Glutamatergic neuron (in vitro differentiated cells): ENCODE measurements at regions not wholly inside any gene's neighbourhood (a gene's known extent, or its start where the extent isn't known, plus 50 kb on each side); places are given as distances from the start of the nearest gene placed in this dataset.

Experiments used
- DNase-seq: peaks from one replicate; pipeline ENCODE4 v3.0.0; 2022
- H3K27ac Mint-ChIP-seq: one replicate; pipeline ENCODE4 v1.8.0; 2020; ENCODE audit warnings: mild to moderate bottlenecking, mixed read lengths, inconsistent platforms; ENCODE audit not compliant: unreplicated experiment
- H3K27me3 Mint-ChIP-seq: one replicate; pipeline ENCODE4 v1.8.0; 2020; ENCODE audit warnings: mild to moderate bottlenecking, moderate library complexity, mixed read lengths, inconsistent platforms; ENCODE audit not compliant: unreplicated experiment
- H3K36me3 Mint-ChIP-seq: one replicate; pipeline ENCODE4 v1.8.0; 2020; ENCODE audit warnings: mild to moderate bottlenecking, mixed read lengths, inconsistent platforms; ENCODE audit not compliant: unreplicated experiment
- H3K4me1 Mint-ChIP-seq: one replicate; pipeline ENCODE4 v1.8.0; 2020; ENCODE audit warnings: mild to moderate bottlenecking, low read depth, mixed read lengths, inconsistent platforms; ENCODE audit not compliant: unreplicated experiment
- H3K4me3 Mint-ChIP-seq: one replicate; pipeline ENCODE4 v1.8.0; 2020; ENCODE audit warnings: mild to moderate bottlenecking, mixed read lengths, inconsistent platforms; ENCODE audit not compliant: unreplicated experiment
- H3K9me3 Mint-ChIP-seq: one replicate; pipeline ENCODE4 v1.8.0; 2020; ENCODE audit warnings: mild to moderate bottlenecking, moderate library complexity, mixed read lengths, inconsistent platforms; ENCODE audit not compliant: unreplicated experiment
- TF ChIP-seq, protein P1 (sequence below): fragments of 200-600 bp; sonication (generic); IDR thresholded peaks from one replicate; pipeline ENCODE4 v1.5.0; 2021; ENCODE audit not compliant: partially characterized antibody, unreplicated experiment

DNA sequence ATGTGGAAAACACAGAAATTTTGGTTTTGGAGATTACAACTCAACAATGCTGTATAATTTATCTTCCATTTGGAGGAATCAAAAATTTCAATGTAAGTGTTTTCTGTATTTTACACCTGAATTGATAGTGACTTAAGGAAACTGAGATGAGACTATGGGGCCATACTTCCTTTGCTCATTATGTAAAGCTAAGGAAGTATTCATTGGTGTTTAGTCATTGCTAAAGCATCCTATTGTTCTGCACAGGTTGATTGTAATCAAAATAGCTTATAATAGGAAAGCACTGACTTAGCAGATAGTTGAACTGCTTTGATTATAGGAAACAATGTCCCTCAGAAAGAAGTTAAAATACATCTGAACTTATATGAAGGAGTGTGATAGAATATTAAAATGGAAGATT is 244.4 kb upstream of the SLITRK5 start:
- Mint-ChIP-seq H3K4me1 (no peaks in the 10 kb centered on the region), H3K27ac (no peak overlapping the region), H3K9me3 (no peaks in the 10 kb centered on the region), H3K4me3 (no peak overlapping the region), H3K36me3 (no peaks in the 10 kb centered on the region), H3K27me3 (no peaks in the 10 kb centered on the region)
- TF ChIP-seq, protein P1, sequence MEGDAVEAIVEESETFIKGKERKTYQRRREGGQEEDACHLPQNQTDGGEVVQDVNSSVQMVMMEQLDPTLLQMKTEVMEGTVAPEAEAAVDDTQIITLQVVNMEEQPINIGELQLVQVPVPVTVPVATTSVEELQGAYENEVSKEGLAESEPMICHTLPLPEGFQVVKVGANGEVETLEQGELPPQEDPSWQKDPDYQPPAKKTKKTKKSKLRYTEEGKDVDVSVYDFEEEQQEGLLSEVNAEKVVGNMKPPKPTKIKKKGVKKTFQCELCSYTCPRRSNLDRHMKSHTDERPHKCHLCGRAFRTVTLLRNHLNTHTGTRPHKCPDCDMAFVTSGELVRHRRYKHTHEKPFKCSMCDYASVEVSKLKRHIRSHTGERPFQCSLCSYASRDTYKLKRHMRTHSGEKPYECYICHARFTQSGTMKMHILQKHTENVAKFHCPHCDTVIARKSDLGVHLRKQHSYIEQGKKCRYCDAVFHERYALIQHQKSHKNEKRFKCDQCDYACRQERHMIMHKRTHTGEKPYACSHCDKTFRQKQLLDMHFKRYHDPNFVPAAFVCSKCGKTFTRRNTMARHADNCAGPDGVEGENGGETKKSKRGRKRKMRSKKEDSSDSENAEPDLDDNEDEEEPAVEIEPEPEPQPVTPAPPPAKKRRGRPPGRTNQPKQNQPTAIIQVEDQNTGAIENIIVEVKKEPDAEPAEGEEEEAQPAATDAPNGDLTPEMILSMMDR, result no peak
- no peak for DNase-seq

- Mint-ChIP-seq H3K27ac (no peak overlapping the region), H3K9me3 (no peaks in the 10 kb centered on the region), H3K27me3 (no peaks in the 10 kb centered on the region), H3K4me1 (no peaks in the 10 kb centered on the region), H3K4me3 (no peak overlapping the region), H3K36me3 (no peaks in the 10 kb centered on the region)
- no peak for DNase-seq
- TF ChIP-seq, protein P1, result no peak
Observed at GRCh38 chr13:87444135-87444534, 227.0 kb upstream of the SLITRK5 start.

DNA sequence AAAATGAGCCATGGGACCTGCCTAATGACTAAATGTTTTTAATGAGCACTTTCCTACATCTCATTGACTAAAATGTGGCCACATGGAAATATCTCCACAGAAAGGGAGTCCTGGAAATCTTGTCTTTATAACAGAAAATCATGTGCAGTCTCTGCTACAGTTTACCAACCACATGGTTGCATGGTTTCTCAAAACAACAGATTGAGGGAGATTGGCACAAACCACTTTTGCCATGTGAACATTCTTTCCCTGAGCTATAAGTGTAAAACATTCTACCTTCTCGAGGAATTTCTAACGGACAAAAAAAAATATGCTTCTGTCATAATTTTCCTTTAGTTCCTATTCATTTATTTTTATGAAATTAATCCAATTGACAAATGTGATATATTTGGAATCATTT is 218.9 kb upstream of the SLITRK5 start:
- no peaks in the 10 kb centered on the region for H3K36me3 Mint-ChIP-seq

GRCh38 chr13:87453244-87453643 is 217.9 kb upstream of the SLITRK5 start:
- Mint-ChIP-seq H3K9me3 (no peaks in the 10 kb centered on the region), H3K36me3 (no peaks in the 10 kb centered on the region), H3K27ac (no peak overlapping the region), H3K4me3 (no peak overlapping the region), H3K27me3 (no peaks in the 10 kb centered on the region), H3K4me1 (peaks cover 10% of the 10 kb centered on the region)
- no peak for DNase-seq
- TF ChIP-seq, protein P1, result no peak

More for the DNA sequence above, 218.9 kb upstream of the SLITRK5 start:
- Mint-ChIP-seq H3K27me3 (no peaks in the 10 kb centered on the region), H3K27ac (no peak overlapping the region), H3K9me3 (no peaks in the 10 kb centered on the region), H3K4me1 (peaks cover 10% of the 10 kb centered on the region), H3K4me3 (no peak overlapping the region)
- TF ChIP-seq, protein P1, result no peak
- DNase-seq, result no peak

- H3K4me1 Mint-ChIP-seq, result no peaks in the 10 kb centered on the region
Observed at GRCh38 chr13:87459419-87459818, 211.8 kb upstream of the SLITRK5 start.

More at GRCh38 chr13:87459419-87459818, 211.8 kb upstream of the SLITRK5 start:
- Mint-ChIP-seq H3K27ac (no peak overlapping the region), H3K27me3 (no peaks in the 10 kb centered on the region), H3K9me3 (no peaks in the 10 kb centered on the region), H3K36me3 (no peaks in the 10 kb centered on the region), H3K4me3 (no peak overlapping the region)
- no peak for DNase-seq
- TF ChIP-seq, protein P1, result no peak
